Type B pancreatic cell (in vitro differentiated cells): ENCODE measurements at regions not wholly inside any gene's neighbourhood (a gene's known extent, or its start where the extent isn't known, plus 50 kb on each side); places are given as distances from the start of the nearest gene placed in this dataset.

Experiments used
- DNase-seq: peaks from one replicate; pipeline ENCODE4 v3.0.0; 2021; ENCODE audit warnings: mixed read lengths; ENCODE audit not compliant: unreplicated experiment; ENCODE audit errors: extremely low spot score
- H3K27ac Mint-ChIP-seq: 2 replicates; pipeline ENCODE4 v1.8.0; 2021; ENCODE audit warnings: mild to moderate bottlenecking, mixed read lengths
- H3K27me3 Mint-ChIP-seq: 2 replicates; pipeline ENCODE4 v1.8.0; 2021; ENCODE audit warnings: mixed read lengths
- H3K36me3 Mint-ChIP-seq: 2 replicates; pipeline ENCODE4 v1.8.0; 2021; ENCODE audit warnings: mixed read lengths
- H3K4me1 Mint-ChIP-seq: one replicate; pipeline ENCODE4 v1.8.0; 2021; ENCODE audit warnings: mixed read lengths; ENCODE audit not compliant: unreplicated experiment
- H3K4me3 Mint-ChIP-seq: 2 replicates; pipeline ENCODE4 v1.8.0; 2021; ENCODE audit warnings: mild to moderate bottlenecking, mixed read lengths
- H3K9me3 Mint-ChIP-seq: 2 replicates; pipeline ENCODE4 v1.8.0; 2021; ENCODE audit warnings: mixed read lengths
- TF ChIP-seq, protein P1 (sequence below): fragments of 200-600 bp; sonication (generic); conservative IDR thresholded peaks from 2 replicates; pipeline ENCODE4 v1.5.0; 2021; ENCODE audit warnings: antibody characterized with exemption, mild to moderate bottlenecking

DNA sequence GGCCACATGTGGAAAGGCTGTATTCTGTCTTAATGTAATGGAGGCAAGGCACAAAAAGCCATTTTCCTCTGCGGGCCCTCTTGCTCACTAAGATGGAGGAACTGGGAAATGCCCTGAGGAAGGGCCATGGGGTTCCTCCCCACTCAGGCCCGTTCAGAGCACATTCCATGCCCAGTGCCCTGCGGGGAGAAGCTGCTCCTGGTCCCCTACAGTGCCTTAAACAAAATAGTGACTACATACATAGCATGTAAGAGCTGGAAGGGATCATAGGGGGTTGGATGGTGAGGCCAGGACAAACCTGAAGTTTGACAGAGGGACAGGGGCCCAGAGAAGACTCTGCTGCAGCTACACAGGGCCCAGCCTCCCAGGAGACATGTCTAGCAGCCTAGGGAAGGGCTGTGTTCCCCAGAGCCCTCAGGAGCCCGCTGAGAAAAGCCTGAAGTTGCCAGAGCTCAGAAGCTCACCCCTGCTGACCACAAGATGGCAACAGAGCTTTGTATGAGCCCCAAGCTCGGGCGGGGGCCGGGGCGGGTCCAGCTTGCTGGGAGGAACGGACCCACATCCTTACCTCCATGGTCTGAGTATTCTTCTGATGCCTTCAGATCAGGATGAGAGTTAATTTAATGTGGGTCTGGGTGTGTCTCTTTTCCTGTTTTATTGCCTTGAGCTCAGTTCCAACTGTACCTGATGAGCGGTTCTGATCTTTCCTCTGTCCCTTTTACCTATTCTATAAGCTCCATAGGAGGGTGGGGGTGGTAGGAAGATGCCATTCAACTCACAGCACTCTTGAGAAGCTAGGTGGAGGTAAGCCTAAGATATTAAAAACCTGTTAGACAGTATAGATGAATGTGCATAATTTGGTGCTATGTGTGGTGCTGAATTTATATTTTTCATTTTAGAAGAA, 242.9 kb downstream of the CDC5L start:
- H3K27ac Mint-ChIP-seq, result no peak overlapping the region
- peaks cover 12% of the 10 kb centered on the region for H3K27me3 Mint-ChIP-seq
- H3K4me1 Mint-ChIP-seq, result peaks cover 26% of the 10 kb centered on the region
- no peaks in the 10 kb centered on the region for H3K9me3 Mint-ChIP-seq
- TF ChIP-seq, protein P1, sequence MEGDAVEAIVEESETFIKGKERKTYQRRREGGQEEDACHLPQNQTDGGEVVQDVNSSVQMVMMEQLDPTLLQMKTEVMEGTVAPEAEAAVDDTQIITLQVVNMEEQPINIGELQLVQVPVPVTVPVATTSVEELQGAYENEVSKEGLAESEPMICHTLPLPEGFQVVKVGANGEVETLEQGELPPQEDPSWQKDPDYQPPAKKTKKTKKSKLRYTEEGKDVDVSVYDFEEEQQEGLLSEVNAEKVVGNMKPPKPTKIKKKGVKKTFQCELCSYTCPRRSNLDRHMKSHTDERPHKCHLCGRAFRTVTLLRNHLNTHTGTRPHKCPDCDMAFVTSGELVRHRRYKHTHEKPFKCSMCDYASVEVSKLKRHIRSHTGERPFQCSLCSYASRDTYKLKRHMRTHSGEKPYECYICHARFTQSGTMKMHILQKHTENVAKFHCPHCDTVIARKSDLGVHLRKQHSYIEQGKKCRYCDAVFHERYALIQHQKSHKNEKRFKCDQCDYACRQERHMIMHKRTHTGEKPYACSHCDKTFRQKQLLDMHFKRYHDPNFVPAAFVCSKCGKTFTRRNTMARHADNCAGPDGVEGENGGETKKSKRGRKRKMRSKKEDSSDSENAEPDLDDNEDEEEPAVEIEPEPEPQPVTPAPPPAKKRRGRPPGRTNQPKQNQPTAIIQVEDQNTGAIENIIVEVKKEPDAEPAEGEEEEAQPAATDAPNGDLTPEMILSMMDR, result peak; percentile 76
- no peak for DNase-seq
- no peaks in the 10 kb centered on the region for H3K36me3 Mint-ChIP-seq
- no peak overlapping the region for H3K4me3 Mint-ChIP-seq

- Mint-ChIP-seq H3K27me3 (peaks cover 12% of the 10 kb centered on the region), H3K4me3 (no peak overlapping the region), H3K36me3 (no peaks in the 10 kb centered on the region), H3K27ac (no peak overlapping the region), H3K4me1 (peaks cover 12% of the 10 kb centered on the region), H3K9me3 (no peaks in the 10 kb centered on the region)
- DNase-seq, result no peak
- TF ChIP-seq, protein P1, result no peak
Measured at GRCh38 chr6:44631968-44632367, 244.5 kb downstream of the CDC5L start.

DNA sequence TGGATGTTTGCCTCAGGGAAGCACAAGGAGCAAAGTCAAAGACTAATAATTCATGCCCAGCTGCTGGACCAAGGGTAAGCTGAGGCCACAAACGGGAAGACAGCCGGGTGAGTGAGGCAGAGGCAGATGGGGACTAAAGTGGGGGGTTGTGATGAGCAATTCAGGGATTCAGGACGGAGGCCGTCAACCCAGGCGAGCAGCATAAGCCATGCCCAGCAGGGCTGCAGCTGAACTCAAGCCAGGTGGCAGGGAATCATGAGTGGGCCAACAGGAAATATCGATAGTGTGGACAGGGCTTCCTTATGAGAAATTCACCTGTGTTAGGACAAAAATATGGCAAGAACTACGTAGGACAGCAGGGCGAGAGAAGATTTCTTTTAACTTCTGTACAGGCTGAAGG, 246.8 kb downstream of the CDC5L start:
- Mint-ChIP-seq H3K4me3 (no peak overlapping the region), H3K9me3 (no peaks in the 10 kb centered on the region), H3K27me3 (peaks cover 12% of the 10 kb centered on the region), H3K27ac (no peak overlapping the region), H3K36me3 (no peaks in the 10 kb centered on the region), H3K4me1 (peaks cover 4% of the 10 kb centered on the region)
- TF ChIP-seq, protein P1, result no peak
- DNase-seq, result no peak

DNA sequence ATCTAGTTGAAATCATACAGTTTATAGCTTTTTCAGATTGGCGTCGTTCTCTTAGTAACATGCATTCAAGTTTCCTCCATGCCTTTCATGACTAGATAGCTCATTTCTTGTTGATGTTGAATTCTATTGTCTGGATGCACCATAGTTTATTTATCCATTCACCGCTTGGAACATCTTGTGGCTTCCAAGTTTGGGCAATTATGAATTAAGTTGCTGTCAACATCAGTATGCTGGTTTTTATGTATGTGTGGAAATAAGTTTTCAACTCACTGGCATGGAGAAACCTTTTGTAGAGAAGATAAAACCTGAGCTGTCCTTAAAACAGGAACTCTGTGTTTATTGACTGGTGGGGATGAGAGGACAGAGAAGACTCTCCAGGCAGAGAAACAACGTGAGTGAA, 248.0 kb downstream of the CDC5L start:
- Mint-ChIP-seq H3K27ac (no peak overlapping the region), H3K36me3 (no peaks in the 10 kb centered on the region)

GRCh38 chr6:44636561-44637248, 249.2 kb downstream of the CDC5L start:
- TF ChIP-seq, protein P1, result no peak
- Mint-ChIP-seq H3K4me3 (no peak overlapping the region), H3K9me3 (no peaks in the 10 kb centered on the region), H3K27me3 (peaks cover 9% of the 10 kb centered on the region), H3K27ac (no peak overlapping the region), H3K4me1 (no peaks in the 10 kb centered on the region), H3K36me3 (no peaks in the 10 kb centered on the region)
- no peak for DNase-seq

More for the DNA sequence above, 248.0 kb downstream of the CDC5L start:
- H3K4me3 Mint-ChIP-seq, result no peak overlapping the region
- no peak for DNase-seq
- H3K4me1 Mint-ChIP-seq, result no peaks in the 10 kb centered on the region
- H3K9me3 Mint-ChIP-seq, result no peaks in the 10 kb centered on the region
- TF ChIP-seq, protein P1, result no peak
- peaks cover 12% of the 10 kb centered on the region for H3K27me3 Mint-ChIP-seq
